RPMI7951 (cell line): ENCODE measurements at regions not wholly inside any gene's neighbourhood (a gene's known extent, or its start where the extent isn't known, plus 50 kb on each side); places are given as distances from the start of the nearest gene placed in this dataset.

Source experiments
- DNase-seq: peaks from one replicate; pipeline ENCODE4 v3.0.0-alpha.2; 2012; ENCODE audit warnings: low read depth

DNA sequence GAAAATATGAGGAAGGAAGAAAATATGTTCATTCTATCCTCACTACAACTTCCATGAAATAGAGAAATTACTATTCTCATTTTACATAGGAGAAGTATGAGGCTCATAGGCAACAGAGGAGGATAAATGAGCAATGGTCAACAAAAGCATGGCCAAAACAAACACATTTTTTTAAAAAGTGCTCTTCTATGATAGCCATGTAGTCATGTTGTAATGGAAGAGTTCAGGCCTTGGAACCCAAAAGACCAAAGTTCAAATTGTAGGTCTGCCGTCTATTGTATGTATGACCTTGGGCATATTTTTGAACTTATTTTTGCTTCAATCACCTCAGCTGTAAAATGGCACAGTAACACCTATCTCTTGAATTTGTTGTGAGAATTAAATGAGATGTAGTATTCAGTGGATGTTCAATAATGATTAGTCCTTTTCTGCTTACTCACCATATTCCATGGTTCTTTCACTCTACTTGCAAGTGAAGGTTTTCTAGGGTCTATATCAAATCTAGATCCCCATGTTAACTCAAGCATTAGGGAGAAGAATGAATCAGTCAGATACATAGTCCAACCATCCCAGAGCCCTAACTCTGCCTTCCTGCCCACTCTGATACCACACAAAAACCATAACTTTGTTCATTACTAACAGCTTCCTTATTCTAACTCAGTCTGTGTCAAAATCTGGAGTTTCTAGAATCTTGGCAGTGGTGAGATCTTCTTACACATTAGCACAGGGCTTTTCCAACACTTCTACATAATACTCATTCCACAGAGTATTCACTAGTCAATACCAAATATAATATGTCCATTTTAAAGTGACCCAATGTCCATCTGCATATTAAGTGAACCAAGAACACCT lies 353.2 kb downstream of the PLPP3 start:
- DNase-seq = no peak

DNA sequence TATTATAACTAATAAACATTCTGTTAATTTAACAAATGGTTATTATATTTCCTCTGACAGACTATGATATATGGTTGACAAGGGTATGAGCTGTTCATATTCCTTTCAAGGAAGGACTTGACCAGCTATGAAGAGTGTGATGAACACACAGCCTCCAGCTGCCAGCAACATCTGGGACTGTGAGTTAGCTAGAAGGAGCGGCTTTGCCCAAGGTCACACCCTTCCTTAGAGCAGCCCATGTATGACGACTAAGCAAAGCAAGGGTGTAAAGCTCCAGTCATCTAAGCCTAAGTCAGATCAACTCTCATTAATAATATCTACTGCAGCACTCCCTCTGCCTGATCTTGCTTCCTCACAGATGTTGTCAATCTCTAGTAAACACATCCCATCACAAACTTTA lies 355.4 kb downstream of the PLPP3 start:
- no peak for DNase-seq

DNA sequence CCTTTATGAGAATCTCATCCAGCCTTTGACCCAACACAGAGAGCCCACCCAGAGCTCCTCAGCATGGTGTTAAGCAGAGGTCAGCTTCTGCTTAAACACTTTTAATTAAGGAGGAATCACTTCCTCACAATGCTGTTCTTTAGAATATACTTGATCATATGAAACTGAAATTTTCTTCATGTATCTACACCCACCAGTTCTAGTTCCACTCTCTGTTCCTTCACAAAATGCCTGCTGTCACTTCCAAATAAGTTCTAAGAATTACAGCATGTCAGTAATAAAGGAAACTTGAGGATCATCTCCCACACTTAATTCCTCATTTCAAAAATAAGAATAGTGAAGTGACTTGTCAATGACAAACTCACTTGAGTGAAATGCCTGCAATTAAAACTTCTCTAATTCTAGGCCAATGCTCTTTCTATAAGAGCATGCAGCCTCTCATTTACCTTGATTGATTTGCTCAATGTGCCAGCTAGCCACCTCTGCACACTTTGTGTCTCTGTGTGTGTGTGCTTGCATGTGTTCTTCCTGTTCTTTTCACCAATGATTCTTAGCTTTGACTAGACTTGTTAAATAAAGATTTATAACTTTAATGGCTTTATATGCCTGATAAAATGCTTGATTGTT lies 356.3 kb downstream of the PLPP3 start:
- DNase-seq = no peak

DNA sequence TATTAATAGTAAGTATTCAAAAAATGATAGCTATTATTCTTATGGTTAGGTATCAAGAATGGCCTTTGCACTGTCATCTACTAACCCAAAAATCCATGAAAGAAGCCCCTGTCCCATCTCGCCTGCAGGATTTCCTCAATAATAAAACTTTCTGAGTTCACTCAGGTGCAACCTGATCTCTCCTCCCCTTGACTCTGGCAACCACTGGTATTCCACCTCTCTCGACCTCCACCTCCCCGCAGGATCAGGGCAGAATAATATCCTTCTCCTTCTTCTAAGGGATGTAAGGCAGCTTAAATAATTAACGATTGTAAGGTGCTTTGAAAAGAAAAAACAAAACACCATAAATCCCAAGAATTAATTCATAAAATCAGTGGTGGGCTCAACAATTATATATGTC lies 359.3 kb downstream of the PLPP3 start:
- DNase-seq = no peak

DNA sequence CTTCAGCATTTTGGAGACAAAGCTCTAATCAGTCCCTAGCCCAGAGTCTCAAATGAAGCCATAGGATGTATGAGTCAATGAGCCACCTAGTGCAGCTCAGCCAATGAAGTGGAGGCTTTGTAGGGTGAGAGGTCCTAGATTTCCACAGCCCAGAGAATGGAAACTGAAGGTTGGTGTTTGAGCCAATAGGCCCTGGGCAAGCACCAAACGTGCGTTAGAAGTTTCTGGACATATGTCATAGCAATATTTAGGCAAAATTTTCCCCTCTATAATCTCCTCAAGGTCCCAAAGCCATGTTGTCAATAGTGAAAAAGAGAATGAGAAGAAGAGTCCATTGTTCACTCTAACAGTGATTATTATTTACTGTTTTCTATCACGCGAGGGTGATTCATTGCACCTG lies 361.3 kb downstream of the PLPP3 start:
- DNase-seq = no peak

DNA sequence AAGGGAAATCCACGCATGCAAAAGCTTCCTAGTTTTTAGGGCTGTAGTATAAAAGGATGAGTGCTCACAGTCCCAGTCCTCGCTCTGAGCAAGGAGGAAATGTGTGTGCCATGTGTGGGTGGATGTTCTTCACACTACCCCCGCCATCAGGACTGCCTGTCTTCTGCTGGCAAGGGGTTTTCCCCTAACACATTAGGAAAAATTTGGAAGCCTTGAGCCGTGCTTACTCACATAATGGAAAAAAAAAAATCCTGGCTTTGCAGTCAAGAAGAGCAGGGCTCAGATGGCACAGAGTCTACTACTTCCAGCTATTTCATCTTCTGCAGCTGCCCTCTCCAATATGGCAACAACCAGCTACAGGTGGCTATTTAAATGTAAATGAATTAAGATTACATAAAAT lies 363.1 kb downstream of the PLPP3 start:
- peak; percentile 80 for DNase-seq

DNA sequence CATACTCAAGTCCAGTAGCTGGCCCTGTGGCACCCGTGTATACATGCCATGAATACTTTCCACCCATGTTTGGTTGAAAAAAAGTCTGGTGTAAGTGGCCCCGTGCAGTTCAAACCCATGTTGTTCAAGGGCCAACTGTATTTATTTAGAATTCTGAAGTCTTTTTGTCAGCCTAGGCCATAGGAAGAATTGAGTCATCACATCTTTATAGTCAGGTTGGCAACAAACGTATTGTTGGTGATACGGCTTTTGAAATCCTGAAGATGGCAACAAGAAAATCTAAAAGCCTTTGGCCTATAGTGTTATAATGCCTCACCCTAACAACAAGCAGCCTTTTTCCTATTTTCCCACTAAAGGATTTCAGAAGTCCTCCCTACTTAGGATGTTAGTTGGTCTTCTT lies 363.6 kb downstream of the PLPP3 start:
- DNase-seq = peak; percentile 37

DNA sequence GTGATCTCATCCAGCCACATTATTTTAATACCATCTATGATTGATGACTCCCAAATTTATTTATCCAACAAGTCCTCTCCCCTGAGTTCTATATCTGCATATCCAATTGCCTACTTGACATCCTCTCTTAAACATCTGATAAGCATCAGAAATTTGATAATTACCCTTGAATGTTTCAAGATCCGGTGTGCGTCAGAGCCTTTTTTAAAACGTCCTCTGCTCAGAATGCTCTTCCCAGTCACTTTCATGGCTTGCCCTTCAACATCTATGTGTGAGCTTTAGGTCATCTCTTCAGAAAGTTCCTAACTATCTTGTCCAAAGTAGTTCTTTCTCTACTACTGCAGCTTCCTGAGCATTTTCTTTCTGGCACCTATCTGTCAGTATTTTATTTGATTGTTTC lies 364.3 kb downstream of the PLPP3 start:
- DNase-seq = peak; percentile 49

DNA sequence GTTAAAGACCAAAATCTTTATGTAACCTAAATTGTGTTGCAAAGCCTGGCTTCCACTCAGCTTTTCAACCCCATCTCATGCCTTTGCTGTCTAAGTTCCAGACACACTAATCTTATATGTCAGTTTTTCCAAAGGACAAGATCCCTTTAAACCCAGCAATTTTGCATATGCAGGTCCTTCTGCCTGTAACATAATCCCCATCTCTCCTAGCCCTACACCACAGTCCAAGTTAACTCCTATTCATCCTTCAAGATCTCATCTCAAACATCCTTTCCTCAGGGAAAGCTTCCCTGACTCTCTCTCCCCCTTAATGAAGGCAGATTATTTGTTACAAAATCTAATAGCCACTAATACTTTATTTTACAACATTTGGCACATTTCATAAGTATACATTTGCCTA lies 366.3 kb downstream of the PLPP3 start:
- DNase-seq = no peak

DNA sequence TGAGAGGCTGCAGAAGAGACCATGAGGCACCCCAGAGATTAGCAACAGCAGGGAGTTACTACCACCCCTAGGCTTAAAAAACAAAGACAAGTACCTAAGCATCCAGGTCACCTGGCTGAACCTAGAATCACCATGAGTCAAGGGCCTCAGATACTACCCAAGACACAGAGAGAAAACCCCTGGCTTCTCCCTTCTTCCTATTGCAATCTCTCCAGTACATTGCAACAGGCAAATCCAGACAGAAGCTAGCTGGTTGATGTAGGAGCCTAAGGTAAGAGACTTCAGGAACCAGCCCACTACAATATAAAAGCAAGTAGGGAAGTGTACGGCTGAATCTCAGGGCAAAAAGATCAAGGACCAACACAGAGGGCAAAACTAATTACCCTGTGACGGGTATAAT lies 367.2 kb downstream of the PLPP3 start:
- DNase-seq = no peak

DNA sequence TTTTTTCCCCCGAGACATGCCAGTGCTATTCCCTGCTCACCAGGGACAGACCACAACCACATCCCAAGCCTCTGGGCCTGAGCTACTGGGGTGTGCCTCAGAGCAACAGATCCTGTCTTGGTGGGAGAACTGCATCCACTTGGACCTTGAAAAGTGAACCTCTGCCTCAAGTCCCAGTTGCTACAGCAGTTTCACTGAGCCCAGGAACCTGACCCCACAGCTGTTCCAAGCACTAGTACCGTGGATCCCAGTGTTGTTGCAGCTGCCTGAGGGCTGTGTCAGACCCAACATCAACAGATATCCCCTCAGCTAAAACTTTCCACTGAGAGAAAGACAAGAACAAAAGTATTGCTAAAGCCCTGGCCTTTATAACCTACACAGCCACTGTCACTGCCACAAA lies 373.0 kb downstream of the PLPP3 start:
- no peak for DNase-seq

DNA sequence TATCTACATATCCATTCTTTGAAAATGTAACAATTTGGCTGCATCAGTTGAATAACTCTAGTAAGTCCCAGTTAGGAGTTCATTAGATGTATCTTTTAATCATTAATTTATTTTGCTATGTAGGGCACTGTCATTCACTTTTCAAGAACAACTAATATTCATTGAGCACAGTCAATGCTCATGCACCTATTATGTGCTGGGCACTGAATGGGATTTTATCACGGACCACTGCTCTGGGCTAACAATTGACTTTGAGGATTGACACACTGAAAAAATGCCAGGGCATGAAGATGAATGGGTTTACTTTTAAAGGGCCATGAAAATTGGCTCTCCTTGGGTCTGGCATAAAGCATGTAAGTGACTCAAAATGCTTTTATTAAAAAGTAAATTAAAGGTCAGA lies 375.2 kb downstream of the PLPP3 start:
- DNase-seq = no peak

DNA sequence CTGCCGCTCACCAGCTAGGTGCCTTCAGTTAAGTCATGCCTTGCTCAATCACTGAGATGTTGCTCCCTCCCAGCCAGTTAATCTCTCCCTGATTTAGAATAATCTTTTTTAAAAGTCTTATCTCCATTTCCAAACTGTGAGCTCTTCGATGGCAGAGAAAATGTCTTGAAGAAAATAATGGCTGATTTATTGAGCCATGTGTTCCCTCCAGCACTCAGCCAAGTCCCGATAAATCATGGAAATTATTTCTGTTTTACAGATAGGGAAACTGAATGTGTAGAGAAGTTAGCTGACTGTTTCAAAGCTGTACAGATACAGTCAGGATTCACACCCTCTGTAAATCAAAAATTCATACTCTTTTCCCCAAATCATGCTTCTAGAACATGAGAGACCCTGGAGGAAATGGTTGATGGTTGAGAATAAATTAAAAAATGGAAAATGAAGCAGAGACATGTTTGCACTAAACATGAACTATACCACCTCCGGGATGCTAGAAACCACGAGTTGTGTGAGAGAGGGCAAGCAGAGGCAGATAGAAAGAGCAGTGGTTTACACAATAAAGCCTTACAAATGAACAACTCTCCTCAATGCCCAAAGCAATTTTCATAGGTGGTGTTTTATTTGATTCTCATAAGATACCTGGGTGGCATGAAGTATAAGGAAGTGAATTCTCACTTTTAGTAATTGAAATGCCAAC lies 376.4 kb downstream of the PLPP3 start:
- DNase-seq = no peak

DNA sequence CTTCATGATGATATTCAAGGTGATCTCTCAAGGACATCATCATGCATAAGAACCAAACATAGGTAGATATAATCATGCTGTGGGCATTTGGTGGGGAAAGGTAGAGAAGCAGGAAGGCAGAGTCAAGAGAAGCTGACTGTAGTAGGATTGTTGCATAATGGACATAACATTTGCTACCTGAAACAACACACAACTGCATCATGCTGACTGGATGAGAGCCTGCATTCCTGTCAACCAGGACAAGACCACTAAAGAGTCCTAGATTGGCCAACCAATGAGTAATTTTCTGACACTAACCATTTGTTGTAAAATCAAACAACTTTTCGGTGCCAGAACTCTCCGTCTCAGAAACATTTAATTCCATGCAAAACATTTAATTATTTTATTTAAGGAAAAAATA lies 377.2 kb downstream of the PLPP3 start:
- no peak for DNase-seq

DNA sequence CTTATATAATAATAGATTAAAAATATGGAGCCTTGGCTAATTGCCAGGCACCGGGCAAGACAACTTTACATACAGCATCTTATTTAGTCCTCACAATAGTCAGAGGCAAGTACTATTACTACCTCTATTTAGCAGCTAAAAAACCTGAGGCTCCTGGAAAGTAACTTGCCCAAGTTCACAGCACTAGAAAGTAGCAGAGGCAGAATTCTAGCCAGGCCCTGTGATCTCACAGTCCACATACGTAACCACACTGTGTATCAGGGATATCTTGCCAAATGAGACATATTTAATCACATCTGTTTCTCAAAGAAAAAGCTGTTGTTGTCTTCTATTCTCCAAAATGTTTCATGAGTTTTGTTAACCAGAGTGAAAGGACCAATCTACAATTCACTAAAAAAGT lies 378.5 kb downstream of the PLPP3 start:
- peak; percentile 65 for DNase-seq

DNA sequence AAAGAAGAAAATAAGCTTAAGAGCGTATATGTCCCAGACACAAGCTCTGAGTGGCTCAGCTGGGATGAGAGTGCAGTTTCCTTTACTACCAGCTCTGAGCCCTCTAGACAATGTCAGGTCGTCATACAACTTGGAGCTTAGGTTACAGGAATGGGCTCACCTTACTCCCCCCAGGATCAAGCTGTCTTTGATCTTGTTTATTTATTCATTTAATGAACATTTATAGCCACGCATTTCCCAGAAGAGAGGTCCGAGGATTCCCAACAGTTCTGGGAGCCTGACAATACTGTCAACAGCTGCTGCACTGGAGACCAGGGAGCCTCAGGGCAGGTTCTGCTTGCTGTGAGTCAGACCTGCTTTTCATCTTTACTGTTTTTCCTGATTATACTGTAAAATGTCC lies 378.9 kb downstream of the PLPP3 start:
- DNase-seq = peak; percentile 88

DNA sequence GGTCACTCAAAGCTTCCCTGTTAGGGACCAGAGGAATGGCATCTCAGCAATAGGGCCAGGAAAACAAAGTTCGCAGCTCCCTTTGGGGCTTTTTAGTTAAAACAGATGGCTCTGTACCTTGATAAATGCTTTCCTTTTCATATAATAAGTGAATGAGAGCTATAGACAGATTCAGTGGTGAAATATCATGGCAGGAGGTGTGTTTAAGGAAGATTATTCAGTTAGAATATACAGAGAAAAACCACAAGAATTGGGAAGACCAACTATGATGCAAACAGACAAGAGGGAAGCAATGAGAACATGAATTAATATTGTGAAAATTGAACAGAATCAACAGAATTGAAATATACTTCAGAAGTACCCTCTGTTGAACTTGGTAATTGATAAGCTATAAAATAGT lies 379.4 kb downstream of the PLPP3 start:
- DNase-seq = peak; percentile 28

DNA sequence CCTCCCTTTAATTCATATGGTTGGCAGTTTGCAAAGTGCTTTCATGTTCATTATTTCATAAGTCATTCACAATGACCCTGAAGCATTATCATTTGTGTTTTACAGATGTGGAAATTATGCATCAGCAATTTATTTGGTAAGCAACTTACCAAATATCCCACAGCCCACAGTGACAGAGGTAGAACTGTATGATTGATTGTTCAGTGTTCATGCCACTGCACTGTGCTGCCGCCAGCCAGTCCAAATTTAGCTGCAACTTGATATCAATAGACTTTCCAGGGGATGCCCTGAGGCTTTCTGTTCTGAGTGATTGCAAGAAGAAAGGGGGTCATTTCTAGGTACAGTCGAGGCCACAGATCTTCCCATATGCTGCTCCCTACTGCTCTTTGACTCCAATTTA lies 380.3 kb downstream of the PLPP3 start:
- peak; percentile 77 for DNase-seq

DNA sequence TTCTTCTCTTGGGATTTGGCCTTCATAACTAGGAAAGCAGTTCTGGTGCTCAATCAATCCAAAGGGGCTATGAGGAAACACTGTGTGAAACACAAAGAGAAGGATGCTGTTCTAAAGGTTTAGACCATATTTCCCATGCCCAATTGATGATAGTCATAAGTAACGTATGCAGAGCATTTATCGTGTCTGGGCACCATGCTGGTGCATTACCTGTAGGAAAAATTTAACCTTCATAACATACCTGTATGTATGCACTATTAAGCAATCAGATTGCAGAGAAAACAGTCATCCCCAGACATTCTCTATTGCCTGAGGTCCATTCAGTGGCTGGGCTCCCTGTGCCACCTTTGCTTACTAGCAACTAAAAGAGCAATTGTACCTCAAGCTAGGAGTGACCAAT lies 381.4 kb downstream of the PLPP3 start:
- no peak for DNase-seq

DNA sequence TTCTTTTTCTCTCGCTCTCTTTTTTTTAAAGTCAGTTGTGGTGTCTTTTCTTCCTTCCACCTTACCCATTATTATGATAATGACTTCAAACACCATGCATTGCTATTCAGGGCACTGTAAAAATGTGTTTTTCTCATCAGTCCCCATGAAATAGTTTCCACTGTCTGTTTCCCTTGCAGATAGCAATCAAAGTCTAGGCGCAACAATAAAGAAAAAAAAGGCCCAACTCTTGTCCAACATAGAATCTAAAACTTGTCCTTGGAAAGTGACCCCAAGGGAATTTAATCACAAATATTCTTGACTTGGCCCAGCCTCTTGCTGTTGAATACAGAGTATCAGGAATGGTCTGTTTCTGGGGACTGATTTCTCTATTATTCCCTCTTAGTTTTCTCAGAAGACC lies 382.5 kb downstream of the PLPP3 start:
- no peak for DNase-seq

DNA sequence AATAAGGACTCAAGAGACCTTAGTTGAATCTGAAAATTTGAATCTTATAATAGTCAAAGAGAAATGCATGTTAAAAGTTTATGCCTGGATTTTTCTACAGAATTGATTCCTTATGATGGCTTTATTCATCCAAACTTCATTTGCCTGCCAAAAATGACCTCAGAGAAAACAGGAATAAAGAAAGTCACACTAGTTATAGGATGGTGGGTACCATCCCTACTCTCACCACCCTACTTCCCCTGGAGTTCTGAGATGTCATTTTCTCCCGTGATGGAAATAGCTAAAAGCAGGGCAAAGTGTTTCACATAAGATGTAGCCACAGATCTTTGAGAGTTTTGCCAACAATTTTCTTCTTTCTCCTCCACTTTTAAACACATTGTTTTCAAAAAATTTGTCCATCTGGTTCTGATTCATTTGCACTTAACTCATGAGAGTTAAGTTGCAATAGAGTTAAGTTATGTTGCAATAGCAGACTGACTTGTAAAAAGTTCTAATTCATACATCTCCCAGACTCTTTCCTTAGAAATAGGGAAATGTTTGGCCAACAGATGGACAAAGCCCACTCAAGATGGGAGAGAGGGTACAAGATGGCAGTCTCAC lies 384.6 kb downstream of the PLPP3 start:
- peak; percentile 62 for DNase-seq

DNA sequence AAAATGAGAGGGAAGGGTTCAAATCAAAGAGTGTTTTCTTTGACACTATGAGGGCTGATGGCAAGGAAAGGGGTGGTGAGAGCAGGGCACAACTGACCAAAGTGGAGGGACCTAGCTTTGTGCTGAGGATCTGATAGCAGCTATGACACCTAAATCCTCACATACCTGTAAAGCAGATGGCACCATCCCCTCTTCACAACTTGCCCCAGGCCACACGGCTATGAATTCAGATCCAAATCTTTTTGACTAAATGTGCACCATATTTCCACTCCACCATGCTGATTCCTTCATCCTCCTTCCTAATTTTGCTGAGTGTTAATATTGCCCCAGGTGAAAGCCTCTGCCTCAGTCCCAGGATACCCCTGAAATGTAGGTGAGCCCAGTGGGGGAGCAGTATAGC lies 385.7 kb downstream of the PLPP3 start:
- DNase-seq = no peak

DNA sequence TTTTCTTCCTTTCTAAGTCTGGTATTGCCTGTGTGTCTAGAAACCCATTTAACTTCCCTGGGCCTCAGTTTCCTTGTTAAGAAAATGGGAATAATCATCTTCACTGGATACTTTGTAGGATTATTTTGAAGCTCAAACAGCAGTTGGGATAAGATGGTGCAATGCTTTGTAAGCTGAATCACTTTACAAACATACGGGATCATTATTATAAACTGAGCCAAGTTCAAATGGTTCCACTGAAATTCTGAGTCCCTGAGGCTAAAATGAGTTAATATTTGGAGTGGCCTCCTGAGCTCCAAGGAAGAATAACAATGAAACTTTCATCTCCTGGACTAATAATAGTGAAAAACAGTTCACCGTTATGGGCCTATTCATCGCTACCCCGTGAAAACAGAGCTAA lies 388.0 kb downstream of the PLPP3 start:
- DNase-seq = peak; percentile 58
